Activated CD8-positive, alpha-beta memory T cell treated with anti-CD3 and anti-CD28 coated beads for 4 hours (primary cell): ENCODE measurements at regions not wholly inside any gene's neighbourhood (a gene's known extent, or its start where the extent isn't known, plus 50 kb on each side); places are given as distances from the start of the nearest gene placed in this dataset.
"Not testable (repeated sequence)": the region's sequence is repeated elsewhere in the genome, so short reads cannot be mapped to it uniquely, and the experiment has no call there.

Source experiments
- DNase-seq, 2 donors: peaks; one replicate each; pipeline ENCODE4 v3.0.0-alpha.2; 2020; ENCODE audit warnings: low read depth in 2 of 2

DNA sequence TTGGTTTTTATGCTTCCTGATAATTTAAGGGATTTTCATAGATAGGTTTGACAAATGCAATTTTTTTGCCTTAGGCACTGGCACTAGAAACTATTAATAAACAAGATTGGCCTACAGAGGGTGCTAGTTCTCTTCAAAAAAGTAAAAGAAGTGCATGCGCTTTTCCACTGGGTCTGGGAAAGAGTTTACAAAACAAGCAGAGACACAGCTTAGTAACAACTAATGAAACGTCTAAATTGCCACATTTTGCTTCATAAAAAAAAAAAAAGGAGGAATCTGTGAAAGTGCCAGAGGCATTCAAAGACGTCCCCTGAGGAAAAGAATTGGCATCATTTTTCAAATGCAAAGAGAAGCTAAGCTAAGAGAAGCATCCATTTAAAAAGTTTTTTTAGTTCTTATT is 58.3 kb upstream of the EEA1 start:
- no peak for DNase-seq

GRCh38 chr12:92987846-92988621 is 58.9 kb upstream of the EEA1 start:
- no peak for DNase-seq

DNA sequence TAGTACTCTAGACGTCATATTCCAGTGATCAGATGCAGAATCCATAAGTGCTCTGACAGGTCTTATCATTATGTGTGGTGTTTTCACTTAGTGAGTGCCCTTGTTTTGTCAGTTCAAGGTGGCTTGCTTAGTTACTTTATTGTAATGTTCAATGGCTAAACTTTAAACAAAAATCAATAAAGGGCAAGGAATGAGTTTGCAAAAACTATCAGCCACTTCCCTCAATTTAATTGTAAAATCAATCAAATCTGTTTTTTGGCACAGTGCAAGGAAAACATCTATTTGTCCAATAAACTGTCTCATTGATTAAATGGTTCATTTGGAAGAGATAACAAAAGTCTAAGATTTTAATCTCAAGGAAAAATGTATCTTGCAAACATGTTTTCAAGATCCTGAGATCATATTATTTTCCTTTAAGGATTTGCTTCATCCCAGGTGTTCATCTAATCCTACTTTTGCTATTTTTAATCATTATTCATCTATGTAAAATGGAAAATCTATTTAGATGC is 59.6 kb upstream of the EEA1 start:
- DNase-seq: no peak

DNA sequence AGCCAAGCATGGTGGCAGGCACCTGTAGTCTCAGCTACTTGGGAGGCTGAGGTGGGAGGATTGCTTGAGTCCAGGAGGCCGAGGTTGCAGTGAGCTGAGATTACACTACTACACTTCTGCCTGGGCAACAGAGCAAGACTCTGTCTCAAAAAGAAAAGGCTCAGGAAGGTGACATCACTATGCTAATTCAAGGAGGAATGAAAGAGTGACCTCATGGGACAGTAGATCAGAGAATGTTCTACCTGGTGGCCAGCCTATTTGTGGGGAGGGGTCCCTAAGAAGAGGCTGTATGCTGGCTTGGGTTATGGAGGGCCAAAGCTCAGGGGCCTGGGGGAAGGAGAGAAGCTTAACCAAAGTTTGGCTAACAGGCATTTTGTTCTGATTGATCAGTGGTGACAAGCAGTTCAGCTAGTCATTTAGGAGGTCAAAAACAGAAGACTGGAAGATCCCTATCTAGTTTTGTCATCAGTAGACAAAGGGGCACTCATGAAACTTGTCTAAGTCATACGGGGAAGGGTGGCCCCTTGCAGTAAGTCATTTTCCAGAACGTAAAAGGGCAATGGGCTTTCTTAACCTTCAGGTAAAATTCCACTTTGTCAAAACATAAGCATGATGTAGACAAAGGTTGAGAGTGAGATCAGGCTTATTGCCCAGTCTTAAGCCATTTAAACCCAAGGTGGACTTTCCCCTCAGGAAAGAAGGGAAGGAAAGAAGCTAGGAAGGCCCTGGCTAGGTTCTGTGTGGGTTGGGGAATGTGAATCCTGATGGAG is 60.8 kb upstream of the EEA1 start:
- DNase-seq: no peak

DNA sequence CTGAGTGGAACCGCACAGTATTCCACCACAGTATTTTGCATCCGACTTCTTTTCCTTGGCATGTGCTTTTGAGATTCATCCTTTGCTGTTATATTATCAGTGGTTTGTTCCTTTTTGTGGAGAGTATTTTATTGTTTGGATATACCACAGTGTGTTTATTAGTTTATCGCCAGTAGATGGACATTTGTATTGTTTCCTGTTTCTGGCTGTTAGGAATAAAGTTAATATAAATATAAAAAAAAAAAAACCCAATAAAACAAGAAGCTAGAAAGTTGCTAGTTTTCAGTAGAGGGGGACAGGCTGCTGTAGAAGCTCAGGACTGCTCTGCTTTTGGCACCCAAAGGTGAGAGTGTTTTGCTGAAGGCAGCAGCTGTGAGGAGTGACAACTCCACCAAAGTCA is 62.0 kb upstream of the EEA1 start:
- no peak for DNase-seq

GRCh38 chr12:92992041-92992440 is 62.9 kb upstream of the EEA1 start:
- no peak for DNase-seq

GRCh38 chr12:92993259-92993658 is 64.2 kb upstream of the EEA1 start:
- DNase-seq: no peak

- DNase-seq: no peak
These were observed 66.3 kb upstream of the EEA1 start for GRCh38 chr12:92995258-92995903.

- no peak for DNase-seq
These were observed 70.9 kb upstream of the EEA1 start for GRCh38 chr12:93000026-93000425.

- DNase-seq: no peak
These were observed 72.3 kb upstream of the EEA1 start for GRCh38 chr12:93001407-93001806.

DNA sequence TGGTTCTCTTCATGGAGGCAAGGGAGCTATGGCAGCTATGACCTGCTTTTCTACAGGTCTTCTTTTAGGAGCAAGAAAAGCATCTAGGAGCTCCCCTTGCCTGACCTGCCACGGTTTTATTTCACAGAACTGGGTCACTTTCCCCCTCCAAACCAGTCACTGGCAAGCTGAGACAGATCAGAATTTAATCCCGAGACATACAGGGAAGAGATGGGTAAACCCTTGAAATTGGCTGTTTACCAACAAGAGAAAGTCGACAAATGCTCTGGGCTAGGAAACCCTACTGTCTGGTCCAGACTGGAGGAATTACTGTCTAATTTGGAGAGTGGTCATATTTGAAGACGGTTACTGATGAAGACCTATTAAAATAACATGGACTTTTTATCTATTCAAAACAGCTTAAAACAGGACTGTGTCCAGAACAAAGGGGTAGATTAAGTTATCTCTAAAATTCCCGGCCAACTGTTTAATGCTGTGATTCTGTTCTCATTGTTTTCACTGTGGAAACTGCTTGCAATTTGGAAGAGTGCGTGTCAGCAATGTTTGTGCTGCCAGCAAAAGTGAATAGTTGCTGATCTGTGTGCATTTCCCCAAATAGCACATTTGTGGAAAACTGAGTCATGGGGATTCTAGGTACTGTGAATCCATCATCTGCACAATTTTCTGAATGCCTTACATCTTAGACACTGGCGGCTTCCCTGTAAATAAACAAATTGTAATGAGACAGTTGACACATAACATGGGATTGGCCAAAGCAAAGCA is 73.4 kb upstream of the EEA1 start:
- no peak for DNase-seq

DNA sequence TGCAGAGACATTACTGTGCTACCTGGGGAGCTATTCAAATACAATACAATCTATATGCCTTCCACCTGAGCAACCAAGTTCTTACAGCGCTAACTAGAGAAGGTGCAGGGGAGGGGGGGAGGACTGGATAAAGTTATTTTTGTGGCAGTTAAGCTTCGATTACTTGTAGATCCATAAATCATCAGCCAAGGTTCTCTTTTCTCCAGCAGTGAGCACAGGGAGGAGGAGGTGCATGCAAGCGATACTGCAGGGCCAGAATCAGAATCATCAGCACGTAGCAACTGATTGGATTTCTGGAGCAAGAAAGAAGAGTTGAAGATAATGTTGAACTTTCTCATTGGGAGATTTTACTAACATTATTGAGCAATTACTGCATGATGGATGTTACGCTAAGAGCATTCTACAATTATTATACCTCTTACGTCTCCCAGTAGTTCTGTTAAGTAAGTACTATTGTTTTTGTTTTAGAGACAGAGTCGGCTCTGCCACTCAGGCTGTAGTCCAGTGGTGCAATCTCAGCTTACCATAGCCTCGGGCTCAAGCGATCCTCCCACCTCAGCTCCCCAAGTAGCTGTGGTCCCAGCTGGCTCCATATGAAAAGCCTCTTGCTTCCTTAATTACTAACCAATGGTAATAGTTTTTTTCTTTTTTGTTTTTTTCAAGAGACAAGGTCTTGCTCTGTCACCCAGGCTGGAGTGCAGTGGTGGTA is 74.6 kb upstream of the EEA1 start:
- DNase-seq: no peak

GRCh38 chr12:93005928-93006392 is 76.9 kb upstream of the EEA1 start:
- no peak for DNase-seq

DNA sequence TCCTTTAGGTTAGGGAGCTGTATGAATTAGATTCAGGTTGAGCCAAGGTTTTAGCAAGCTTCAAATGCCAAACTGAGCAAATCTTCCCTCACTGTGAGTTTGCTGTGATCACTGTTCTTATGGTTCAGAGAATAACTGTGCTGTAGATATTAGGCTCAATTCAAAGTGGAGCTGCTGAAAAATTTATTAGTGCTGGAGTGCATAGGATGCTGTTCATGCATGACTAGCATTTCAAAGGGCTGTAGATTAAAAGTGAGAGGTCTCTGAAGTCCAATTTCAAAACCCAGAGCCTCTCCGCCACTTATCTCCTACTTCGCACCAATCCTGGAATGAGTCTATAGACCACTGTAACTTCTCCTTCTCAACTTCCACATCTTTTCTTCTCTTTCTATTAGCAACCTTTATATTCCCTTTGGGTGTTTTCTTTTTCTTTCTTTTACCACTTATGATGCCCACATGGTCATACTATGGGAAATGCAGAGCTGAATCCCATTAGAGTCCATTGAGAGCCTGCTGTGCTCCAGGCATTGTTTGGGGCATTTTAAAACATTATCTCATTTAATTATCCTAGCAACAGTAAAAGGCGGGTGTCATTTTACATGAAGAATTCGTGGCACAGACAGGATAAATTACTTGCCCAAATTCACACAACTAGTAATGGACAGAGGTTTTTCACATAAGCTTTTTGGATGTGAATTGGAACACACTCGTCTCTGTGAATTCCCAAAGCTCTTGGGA is 77.5 kb upstream of the EEA1 start:
- DNase-seq: no peak

- DNase-seq: no peak
These were observed 78.4 kb upstream of the EEA1 start for GRCh38 chr12:93007544-93007943.

DNA sequence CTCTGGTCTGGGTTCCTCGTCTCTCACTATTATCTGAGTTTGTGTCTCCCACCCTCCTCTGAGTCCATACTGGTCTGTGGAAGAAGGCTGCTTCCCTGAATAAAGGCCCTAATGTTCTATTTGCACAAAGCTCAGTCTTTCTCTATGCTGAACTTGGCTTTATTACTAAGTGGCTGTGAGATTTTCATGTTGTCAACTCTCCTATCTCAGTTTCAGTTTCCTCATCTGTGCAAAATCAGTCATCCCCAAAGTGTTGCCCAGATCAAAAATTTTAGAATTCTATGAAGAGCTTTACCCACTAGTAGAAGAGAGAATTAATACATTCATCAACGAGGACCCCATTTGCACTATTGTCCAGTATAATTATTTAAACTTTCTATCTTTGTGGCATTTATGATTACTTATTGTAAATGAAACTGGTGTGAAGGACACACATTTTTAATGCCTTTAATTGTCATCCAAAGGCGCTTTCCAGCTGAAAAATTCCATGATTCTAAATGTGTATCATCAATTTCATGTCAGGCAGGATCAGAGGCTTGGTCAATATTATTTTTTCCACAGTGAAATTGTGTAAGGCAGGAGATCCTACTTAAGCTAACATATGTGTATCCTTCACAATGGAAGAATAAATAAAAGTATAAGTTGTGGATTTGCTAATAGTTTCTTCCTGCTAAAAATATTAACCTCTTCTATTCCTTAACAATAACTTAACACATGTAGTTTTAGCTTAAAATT is 79.1 kb upstream of the EEA1 start:
- DNase-seq: no peak

DNA sequence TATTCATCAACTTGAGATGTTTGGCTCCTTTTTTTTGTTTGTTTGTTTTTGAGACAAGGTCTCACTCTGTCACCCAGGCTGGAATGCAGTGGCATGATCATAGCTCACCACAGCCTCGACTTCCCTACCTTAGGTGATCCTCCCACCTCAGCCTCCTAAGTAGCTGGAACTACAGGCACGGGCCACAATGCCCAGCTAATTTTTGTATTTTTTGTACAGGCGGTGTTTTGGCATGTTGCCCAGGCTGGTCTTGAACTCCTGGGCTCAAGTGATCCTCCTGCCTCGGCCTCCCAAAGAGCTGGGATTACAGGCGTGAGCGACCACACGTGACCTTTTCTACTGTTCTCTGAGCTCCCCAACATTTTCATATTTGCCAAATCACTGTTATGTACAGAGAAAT is 79.8 kb upstream of the EEA1 start:
- DNase-seq: not testable (repeated sequence)

- no peak for DNase-seq
These were observed 80.4 kb upstream of the EEA1 start for GRCh38 chr12:93009533-93009932.

DNA sequence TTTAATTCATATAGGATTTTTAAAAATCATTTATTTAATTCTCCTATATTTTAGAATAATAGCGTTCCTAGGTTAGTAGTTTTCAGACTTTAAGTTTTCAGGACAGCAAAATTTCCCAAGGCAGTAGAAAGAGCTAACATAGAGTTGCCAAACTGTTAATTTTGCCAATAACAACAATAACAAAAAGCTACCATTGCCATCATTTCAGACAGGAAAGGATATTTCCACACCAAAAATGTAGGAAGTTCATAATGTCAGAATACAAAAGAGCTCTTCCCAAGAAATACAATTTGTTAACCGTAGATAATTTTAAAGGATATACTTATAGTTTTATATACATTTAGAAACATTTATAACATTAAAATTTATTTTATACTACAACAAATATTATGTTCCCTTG is 81.4 kb upstream of the EEA1 start:
- DNase-seq: no peak

- DNase-seq: no peak
These were observed 82.0 kb upstream of the EEA1 start for GRCh38 chr12:93011100-93011499.
